HG02943 (cell line): ENCODE measurements at regions not wholly inside any gene's neighbourhood (a gene's known extent, or its start where the extent isn't known, plus 50 kb on each side); places are given as distances from the start of the nearest gene placed in this dataset.
"Not testable (repeated sequence)": the region's sequence is repeated elsewhere in the genome, so short reads cannot be mapped to it uniquely, and the experiment has no call there.

Experiments
- ATAC-seq: cut with Tn5 transposase; IDR thresholded peaks from one replicate; pipeline ENCODE4 v1.9.1; 2021; ENCODE audit warnings: mild to moderate bottlenecking, low read depth, moderate library complexity; ENCODE audit not compliant: unreplicated experiment

DNA sequence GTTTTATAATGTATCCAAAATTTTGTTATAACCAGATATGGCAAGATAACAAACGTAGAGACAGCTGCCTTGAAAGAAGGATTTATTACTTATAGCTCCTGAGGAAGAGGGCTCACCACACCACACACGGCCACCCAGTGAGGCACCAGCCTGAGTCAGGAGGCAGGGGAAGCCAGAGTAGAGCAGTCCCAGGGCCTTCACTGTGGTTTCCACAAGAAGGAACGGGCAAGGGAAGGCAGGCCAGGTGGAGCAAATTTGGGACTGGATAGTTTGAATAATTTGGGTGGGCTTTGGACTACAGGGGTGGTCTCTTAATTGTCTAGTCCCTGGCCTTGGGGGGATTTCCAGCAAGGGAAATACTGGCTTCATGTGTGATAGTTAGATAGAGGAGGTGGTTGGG, 72.5 kb downstream of the RRAGC start:
- no peak for ATAC-seq

DNA sequence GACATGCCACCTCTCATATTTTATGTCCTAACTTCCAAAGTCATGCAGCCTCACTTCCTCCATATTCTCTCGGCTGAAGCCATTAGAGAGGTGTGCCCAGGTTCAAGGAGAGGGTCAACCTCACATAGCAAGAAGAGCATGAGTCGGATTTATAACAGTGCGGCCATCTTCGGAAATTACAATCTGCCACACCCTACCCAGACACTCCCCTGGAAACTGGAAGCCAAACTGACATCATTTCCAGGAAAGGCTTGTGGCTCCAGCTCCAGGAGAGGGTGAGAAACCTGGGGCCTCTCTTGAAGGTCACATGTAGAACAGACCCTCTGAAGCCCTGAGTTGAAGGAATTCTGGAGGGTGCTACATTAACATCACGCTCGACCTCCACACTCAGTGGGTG, 73.5 kb downstream of the RRAGC start:
- ATAC-seq: no peak

DNA sequence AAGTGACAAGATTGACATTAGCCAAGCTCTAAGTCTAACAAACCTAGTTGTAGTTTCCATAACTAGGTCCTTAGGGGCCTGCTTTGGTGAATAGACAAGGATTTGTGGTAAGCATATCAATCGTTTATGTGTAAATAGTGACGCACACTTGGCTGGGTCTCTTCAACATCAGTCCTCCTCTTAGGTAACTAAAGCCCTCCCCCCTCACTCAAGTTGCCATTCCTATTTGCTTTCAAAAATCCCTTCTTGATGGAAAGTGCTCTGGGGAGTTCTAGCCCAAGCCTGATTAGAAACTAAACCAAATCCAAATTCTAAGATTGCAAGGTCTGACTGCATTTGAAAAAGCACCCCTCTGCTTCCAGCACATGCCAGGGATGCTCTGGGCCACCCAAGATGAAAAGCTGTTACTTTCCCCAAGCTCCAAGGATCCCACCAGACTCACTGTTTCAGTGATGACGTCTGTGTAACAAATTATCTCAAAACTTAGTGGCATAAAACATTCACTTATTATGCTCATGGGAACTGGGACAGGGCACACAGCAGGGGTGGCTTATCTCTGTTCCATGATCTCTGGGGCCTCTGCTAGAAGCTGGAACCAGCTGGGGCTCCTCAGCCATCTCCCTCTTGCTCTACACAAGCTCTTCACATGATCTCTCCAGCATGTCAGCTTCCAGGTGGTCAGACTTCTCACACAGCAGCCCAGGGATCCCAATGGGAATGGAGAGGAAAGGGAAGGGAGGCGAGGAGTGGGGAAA, 74.1 kb downstream of the RRAGC start:
- ATAC-seq: no peak

GRCh38 chr1:38784452-38785284, 74.9 kb downstream of the RRAGC start:
- ATAC-seq: no peak

- no peak for ATAC-seq
Observed at GRCh38 chr1:38783640-38784229, 75.8 kb downstream of the RRAGC start.

GRCh38 chr1:38781872-38782617, 77.5 kb downstream of the RRAGC start:
- ATAC-seq: no peak

DNA sequence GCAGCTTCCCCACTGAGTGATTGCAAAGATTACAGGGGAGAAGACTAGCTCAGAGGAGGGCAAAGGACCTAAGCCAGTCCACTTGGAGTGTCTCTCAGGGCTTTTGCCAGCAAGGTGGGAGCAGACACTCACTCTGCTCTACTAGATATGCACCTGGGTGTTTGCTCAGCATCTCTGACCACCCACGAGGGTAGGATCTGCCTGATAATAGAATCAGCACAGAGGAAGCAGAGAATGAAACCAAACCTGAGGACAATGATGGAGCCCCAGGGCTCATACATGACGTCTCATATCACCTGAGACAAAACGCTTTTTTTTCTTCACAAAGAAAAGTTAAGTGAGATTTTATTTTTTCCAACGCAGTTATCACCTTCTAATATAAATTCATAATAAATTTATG, 79.4 kb downstream of the RRAGC start:
- ATAC-seq: no peak

DNA sequence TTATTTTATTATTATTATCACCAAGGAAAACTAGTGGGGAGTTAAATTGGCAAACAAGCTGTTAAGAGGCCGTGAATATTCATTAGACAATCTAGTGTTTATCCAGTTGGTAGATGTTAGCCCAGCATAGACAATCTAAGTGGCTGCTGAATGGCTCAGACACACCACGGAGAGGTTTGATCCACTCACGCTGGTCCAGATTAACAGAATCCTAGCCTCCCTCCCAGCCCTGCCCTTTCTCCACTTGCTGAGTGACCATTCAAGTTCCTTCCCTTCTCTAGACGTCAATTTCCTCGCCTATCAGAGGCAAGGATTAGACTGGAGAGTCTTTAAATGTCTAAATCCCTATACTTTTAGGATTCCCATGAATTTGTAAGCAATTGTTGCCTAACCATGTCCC, 80.1 kb downstream of the RRAGC start:
- no peak for ATAC-seq

DNA sequence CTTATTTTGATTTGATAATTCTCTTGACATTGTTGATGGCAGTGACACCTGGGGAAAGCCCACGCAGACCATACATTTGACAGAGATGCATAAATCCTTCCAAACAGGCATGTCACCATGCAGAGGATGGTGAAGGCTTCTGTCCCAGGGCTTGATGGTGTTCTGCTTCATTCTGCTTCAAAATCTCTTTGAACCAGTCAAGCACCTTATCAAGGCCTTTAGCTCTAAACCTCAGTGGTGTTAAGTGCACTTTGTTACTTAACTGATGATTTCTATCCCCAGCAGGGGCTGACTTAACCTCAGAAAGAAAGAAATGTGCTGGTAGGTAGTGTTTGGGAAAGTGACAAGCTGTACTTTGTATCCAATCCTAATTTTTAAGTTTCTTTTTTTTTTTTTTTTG, 81.1 kb downstream of the RRAGC start:
- no peak for ATAC-seq

DNA sequence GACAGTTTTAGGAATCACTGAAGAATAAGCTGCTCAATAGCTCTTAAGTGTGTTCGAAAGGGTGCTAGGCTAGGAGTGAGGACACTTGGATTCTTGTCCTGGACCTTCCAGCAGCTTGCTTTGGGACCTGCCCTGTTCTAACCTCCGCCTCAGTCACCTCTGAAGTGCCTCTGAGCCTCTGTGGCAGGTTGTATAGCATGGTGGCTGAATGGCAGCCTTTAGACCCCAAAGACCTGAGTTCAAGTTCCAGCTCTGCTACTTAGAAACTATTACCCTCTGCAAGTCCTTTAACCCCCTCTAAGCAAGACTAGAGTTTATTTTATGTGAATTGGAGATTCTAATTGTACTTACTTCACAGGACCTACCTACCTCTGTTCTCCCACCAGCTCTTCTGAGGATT, 81.5 kb downstream of the RRAGC start:
- no peak for ATAC-seq

DNA sequence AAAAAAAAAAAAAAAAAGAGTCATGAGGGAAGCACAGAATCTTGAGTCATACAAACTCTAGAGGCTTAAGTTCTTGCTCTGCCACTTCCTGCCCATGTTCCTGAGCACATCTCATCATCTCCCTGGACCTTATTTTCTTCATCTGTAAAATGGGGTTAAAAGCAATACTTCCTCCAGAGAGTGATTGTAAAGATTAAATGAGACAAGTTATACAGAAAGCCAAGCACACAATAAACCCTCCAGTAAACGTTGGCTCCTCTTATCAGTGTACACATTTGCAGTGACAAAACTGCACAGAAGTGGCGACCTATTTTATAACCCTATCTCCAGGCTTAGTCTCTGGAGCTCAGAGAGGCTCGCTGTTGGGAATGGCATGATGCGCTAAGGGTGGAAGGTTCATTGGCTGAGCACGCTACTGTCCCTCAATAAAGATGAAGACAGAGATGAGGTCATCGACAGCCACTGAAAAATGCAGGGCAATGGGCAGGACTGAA, 82.1 kb downstream of the RRAGC start:
- ATAC-seq: no peak

DNA sequence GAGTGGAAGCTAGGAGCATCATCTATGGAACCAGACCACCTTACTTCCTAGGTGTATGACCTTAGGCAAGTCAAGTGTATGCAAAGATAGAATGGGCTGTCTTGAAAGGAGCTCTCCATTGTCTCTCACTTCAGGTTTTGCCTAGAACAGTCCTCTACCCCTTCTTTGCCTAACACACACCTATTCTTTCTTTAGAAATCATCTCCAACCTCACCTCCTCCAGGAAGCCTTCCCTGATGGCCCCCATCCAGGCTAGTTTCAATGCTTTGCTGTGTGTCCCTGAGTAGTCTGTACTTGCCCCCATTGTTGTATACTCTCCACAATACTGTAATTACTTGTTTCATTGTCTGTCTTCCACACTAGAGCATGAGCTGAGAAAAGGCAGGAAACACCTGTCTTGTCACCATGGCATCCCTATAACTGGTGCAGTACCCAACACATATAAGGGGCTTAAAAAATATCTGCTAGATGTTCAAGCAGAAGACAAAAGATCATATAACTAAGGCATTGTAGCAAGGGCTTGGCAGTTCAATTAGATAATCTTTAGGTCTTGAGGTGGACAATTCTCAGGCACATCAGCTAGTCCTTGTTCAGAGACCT, 83.0 kb downstream of the RRAGC start:
- no peak for ATAC-seq

- no peak for ATAC-seq
Observed at GRCh38 chr1:38775175-38775845, 84.3 kb downstream of the RRAGC start.

- ATAC-seq: no peak
Observed at GRCh38 chr1:38773483-38773882, 86.1 kb downstream of the RRAGC start.

DNA sequence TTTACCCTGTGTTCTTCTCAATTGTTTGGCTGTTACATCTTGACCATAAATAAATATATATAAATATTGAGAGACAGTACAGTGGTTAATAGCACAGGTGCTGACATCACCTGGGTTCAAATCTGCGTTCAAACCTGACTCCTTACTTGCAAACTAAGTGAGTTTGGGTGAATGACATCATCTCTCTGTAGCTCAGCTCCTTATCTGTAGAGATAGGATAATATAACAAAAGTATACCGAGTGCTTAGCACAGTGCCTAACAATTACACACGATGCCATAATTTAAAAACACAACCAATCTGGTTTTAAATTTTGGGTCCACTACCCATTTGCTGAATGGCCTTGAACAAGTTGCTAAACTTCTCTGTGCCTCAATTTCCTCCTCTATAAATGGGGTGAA, 86.6 kb downstream of the RRAGC start:
- ATAC-seq: no peak

GRCh38 chr1:38772026-38772425, 87.5 kb downstream of the RRAGC start:
- ATAC-seq: no peak

DNA sequence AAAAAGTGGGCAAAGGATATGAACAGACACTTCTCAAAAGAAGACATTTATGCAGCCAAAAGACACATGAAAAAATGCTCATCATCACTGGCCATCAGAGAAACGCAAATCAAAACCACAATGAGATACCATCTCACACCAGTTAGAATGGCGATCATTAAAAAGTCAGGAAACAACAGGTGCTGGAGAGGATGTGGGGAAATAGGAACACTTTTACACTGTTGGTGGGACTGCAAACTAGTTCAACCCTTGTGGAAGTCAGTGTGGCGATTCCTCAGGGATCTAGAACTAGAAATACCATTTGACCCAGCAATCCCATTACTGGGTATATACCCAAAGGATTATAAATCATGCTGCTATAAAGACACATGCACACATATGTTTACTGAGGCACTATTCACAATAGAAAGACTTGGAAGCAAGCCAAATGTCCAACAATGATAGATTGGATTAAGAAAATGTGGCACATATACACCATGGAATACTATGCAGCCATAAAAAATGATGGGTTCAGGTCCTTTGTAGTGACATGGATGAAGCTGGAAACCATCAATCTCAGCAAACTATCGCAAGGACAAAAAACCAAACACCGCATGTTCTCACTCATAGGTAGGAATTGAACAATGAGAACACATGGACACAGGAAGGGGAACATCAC, 88.9 kb downstream of the RRAGC start:
- ATAC-seq: not testable (repeated sequence)

DNA sequence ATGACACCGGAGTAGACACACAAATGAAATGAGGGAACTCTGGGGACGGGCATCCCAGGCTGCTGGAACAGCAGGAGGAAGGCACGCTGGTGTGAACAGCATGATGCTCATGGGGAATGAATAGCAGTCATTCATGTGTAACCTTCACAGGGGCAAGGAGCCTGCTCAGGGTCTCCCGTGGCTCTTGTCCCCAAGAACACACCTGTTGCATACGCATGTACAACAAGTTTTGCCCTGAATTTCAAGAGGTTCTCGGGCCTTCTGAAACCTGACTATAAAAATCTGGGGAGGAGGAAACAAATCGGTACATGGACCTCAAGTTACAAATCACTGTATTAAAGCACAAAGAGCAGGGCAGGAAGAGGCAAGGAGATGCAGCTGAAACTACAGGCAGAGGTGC, 93.4 kb downstream of the RRAGC start:
- no peak for ATAC-seq

GRCh38 chr1:38763121-38763520, 96.5 kb downstream of the RRAGC start:
- no peak for ATAC-seq
